BE2C (cell line): ENCODE measurements at regions not wholly inside any gene's neighbourhood (a gene's known extent, or its start where the extent isn't known, plus 50 kb on each side); places are given as distances from the start of the nearest gene placed in this dataset.

ENCODE experiments used
- DNase-seq: peaks from one replicate; pipeline ENCODE4 v3.0.0-alpha.2; 2020
- H3K27me3 ChIP-seq: fragments of 250-450 bp; sonication (Bioruptor Pico); 2 replicates; pipeline ENCODE4 v1.5.1; 2020; ENCODE audit warnings: mild to moderate bottlenecking
- H3K36me3 ChIP-seq: fragments of 250-450 bp; sonication (Bioruptor Pico); 2 replicates; pipeline ENCODE4 v1.5.1; 2020; ENCODE audit warnings: mild to moderate bottlenecking
- H3K4me1 ChIP-seq: fragments of 250-450 bp; sonication (Bioruptor Pico); 2 replicates; pipeline ENCODE4 v1.5.1; 2020
- H3K4me3 ChIP-seq: 2 replicates; pipeline ENCODE4 v1.5.1; 2011; ENCODE audit warnings: low read depth, low read length
- H3K9me3 ChIP-seq: fragments of 250-450 bp; sonication (Bioruptor Pico); 2 replicates; pipeline ENCODE4 v1.5.1; 2020
- CTCF ChIP-seq: IDR thresholded peaks from 2 replicates; pipeline ENCODE4 v1.5.1; 2012; ENCODE audit warnings: mild to moderate bottlenecking, low read depth, low read length

DNA sequence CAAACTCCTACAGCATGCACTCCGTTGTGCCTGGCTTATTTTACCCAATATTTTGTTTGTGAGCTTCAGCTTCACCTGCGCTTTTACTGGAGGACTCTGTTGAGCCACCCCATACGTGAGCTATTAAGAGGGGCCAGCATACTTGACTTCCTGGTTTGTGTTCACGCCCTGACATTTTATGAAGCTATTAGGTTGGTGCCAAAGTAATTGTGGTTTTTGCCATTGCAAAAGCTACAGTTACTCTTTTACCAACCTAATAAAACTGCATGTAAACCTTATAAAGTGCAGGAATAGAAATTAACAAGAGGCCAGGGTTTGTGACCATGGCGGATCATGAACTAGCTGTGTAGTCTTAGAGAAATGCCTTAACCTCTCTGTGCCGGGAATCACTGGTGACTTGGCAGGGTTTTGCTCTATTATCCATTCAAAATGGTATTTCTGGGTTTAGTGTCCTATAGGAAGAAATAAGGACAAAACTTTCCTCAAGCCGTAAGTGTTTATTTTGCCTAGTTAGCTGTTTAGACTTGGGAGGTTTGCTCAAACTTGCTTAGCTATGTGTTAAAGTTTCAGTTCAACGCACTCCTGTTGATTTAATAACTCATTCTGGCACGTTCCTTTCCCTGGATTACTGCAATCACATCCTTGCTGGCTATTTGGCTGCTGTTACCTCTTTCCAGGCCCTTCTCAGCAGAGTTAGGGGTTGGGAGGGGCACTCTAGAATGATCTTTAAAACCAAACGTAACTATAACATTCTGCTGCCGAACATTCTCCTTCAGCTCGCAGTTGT lies 1027.6 kb downstream of the BCL11B start:
- no peaks in the 10 kb centered on the region for H3K27me3 ChIP-seq
- no peaks in the 10 kb centered on the region for H3K4me1 ChIP-seq
- no peak overlapping the region for H3K4me3 ChIP-seq
- H3K36me3 ChIP-seq: no peaks in the 10 kb centered on the region
- no peaks in the 10 kb centered on the region; the same call in 1 of the 2 replicates for H3K9me3 ChIP-seq
- no peak for DNase-seq
- TF ChIP-seq CTCF: no peak

- no peak for DNase-seq
These were observed 1026.9 kb downstream of the BCL11B start for GRCh38 chr14:98244966-98245569.

GRCh38 chr14:98249057-98249456 lies 1022.9 kb downstream of the BCL11B start:
- H3K4me1 ChIP-seq: no peaks in the 10 kb centered on the region
- H3K4me3 ChIP-seq: no peak overlapping the region
- no peaks in the 10 kb centered on the region for H3K9me3 ChIP-seq
- no peaks in the 10 kb centered on the region for H3K27me3 ChIP-seq
- H3K36me3 ChIP-seq: no peaks in the 10 kb centered on the region
- no peak for DNase-seq
- TF ChIP-seq CTCF: no peak

More at GRCh38 chr14:98244966-98245569, 1026.9 kb downstream of the BCL11B start:
- TF ChIP-seq CTCF: no peak
- Histone ChIP-seq H3K4me1 (no peaks in the 10 kb centered on the region), H3K27me3 (no peaks in the 10 kb centered on the region), H3K4me3 (no peak overlapping the region), H3K36me3 (no peaks in the 10 kb centered on the region), H3K9me3 (no peaks in the 10 kb centered on the region; the same call in 1 of the 2 replicates)

DNA sequence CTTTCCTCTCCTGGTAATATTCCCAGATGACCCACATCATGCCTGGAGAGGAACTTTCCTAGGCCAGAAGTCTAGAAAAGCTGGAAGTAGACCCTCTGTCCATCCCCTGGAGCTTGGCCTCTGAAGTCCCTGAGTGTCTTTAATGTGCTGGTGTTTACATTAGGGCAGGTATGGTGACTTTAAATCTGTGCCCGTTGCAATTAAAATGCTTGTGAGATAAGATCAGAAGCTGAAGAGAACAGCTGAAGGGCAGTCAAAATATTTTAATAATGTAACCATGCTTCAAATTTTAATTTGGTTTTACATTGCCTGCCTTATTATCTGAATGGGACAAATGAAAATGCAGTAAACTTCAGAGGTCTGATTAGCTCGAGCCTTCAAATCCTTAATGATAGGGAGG lies 1022.5 kb downstream of the BCL11B start:
- Histone ChIP-seq H3K4me3 (no peak overlapping the region), H3K4me1 (no peaks in the 10 kb centered on the region), H3K9me3 (no peaks in the 10 kb centered on the region), H3K27me3 (no peaks in the 10 kb centered on the region), H3K36me3 (no peaks in the 10 kb centered on the region)
- DNase-seq: no peak
- TF ChIP-seq CTCF: no peak

DNA sequence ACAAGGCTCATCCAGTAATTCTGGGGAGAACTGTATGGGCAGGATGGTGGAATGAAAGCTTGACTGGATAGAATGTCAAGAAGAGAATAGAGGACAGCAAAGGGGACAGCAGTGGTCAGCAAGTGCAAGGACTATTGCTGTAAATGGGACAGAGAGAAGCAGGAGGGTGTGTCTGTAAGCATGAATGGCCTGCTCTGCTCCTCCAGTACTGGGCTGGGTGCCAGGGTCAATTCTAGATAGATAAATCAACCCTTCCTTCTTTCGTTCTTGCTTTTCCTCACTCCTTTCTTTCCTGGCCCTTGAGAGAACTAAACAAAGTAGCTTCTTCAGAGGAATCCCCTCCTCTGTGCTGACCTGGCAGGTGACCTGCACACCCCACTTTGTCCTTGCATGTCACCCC lies 1019.2 kb downstream of the BCL11B start:
- Histone ChIP-seq H3K4me1 (no peaks in the 10 kb centered on the region), H3K9me3 (no peaks in the 10 kb centered on the region), H3K27me3 (no peaks in the 10 kb centered on the region), H3K4me3 (no peak overlapping the region), H3K36me3 (no peaks in the 10 kb centered on the region)
- TF ChIP-seq CTCF: no peak
- DNase-seq: no peak

DNA sequence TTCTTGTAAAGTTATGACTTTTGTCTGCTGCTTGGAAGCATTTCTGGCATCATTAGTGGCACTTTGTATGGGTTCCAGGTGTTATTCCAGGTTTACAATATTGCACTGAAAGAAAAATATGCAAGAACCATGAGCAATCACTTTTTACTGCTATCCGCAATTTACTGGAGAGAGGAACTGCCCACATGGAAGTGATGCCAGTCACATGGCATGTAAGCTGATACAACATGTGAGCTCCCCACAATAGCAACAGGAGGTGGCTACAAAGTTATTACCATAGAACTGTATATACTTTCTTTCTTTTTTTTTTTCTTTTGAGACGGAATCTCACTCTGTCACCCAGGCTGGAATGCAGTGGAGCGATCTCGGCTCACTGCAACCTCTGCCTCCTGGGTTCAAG lies 1012.1 kb downstream of the BCL11B start:
- no peak for DNase-seq
- no peak for TF ChIP-seq CTCF
- H3K9me3 ChIP-seq: no peaks in the 10 kb centered on the region
- no peaks in the 10 kb centered on the region for H3K36me3 ChIP-seq
- H3K4me1 ChIP-seq: no peaks in the 10 kb centered on the region
- H3K27me3 ChIP-seq: no peaks in the 10 kb centered on the region
- no peak overlapping the region for H3K4me3 ChIP-seq
